Epithelial cell of proximal tubule (primary cell): ENCODE measurements at regions not wholly inside any gene's neighbourhood (a gene's known extent, or its start where the extent isn't known, plus 50 kb on each side); places are given as distances from the start of the nearest gene placed in this dataset.

ENCODE experiments used
- DNase-seq: peaks from one replicate; pipeline ENCODE4 v3.0.0-alpha.2; 2011; ENCODE audit warnings: low read depth
- H3K4me3 ChIP-seq: 2 replicates; pipeline ENCODE4 v1.5.1; 2011; ENCODE audit warnings: low read depth, mild to moderate bottlenecking, low read length
- CTCF ChIP-seq: conservative IDR thresholded peaks from 2 replicates; pipeline ENCODE4 v1.5.1; 2012; ENCODE audit warnings: low read depth, mild to moderate bottlenecking, low read length

- DNase-seq, result no peak
- TF ChIP-seq CTCF, result no peak
- H3K4me3 ChIP-seq, result no peak overlapping the region
Observed at GRCh38 chr5:120052916-120053828, 410.9 kb upstream of the PRR16 start.

- no peak for DNase-seq
- H3K4me3 ChIP-seq, result no peak overlapping the region
- no peak for TF ChIP-seq CTCF
Observed at GRCh38 chr5:120053841-120054240, 410.3 kb upstream of the PRR16 start.

GRCh38 chr5:120055858-120056257 lies 408.2 kb upstream of the PRR16 start:
- peak; percentile 60 for TF ChIP-seq CTCF
- H3K4me3 ChIP-seq, result no peak overlapping the region
- DNase-seq, result peak; percentile 6

GRCh38 chr5:120062515-120062917 lies 401.6 kb upstream of the PRR16 start:
- H3K4me3 ChIP-seq, result no peak overlapping the region
- no peak for TF ChIP-seq CTCF
- DNase-seq, result no peak

DNA sequence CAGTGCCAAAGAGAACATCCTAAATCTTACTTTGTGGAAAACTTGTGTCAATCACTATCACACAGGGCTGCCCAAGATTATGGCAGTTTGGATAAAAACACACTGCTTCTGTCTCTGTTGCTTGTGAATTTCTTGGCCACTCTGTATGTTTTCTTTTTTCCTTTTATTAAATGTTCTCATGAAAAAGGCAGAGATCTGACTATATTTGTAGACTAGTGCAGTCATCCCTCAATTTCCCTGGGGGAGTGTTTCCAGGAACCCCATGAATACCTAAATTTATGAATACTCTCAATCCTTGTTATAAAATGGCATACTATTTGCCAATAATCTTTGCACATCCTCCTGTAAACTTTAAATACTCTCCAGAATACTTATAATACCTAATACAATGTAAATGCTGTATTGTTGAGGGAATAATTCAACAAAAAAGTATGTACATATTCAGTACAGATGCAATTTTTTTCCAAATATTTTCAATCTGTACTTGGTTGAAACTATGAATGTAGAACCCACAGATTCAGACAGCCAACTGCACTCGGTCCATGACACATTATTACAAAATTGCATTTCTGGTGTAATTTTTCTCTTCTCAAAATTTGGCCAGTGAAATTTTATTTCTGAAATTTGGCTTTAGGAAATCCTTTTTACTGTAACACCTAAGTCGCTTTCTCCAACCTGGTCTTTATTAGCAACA lies 391.9 kb upstream of the PRR16 start:
- no peak overlapping the region for H3K4me3 ChIP-seq
- DNase-seq, result no peak
- no peak for TF ChIP-seq CTCF

GRCh38 chr5:120073722-120074121 lies 390.4 kb upstream of the PRR16 start:
- DNase-seq, result no peak
- no peak for TF ChIP-seq CTCF
- no peak overlapping the region for H3K4me3 ChIP-seq
